ENCODE measurements at regions not wholly inside any gene's neighbourhood (a gene's known extent, or its start where the extent isn't known, plus 50 kb on each side); places are given as distances from the start of the nearest gene placed in this dataset.

DNA sequence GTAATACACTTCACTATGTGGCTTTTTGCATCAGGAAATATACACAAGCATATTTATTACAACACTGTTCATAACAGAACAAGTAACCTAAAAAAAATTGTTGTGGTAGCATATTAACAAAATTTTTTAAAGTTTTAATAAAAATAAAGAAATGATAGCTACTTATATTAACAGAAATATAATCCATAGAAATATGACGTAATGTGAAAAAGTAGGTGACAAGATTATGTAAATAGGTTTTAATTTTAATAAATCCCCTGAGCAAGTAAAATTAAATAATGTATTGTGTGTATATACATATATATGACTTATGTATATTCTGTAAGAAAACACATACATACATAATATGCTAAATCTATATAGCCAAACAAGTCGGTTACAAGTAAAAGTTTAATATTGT, 359.9 kb downstream of the SEC16B start:
- TF ChIP-seq CTCF (IDR thresholded peaks at IDR 0.05) (no peak), POLR2A (IDR thresholded peaks at IDR 0.05) (no peak)

Data from uterus (tissue), 2 donors.